OCI-LY3 (cell line): ENCODE measurements at regions not wholly inside any gene's neighbourhood (a gene's known extent, or its start where the extent isn't known, plus 50 kb on each side); places are given as distances from the start of the nearest gene placed in this dataset.

Source experiments
- H2AFZ ChIP-seq: fragments of 200-600, 300-600 bp; shearing (Covaris generic); 2 replicates; pipeline ENCODE4 v1.6.0; 2014; ENCODE audit warnings: antibody characterized with exemption, low read depth, low read length
- H3K27ac ChIP-seq: fragments of 200-600, 300-600 bp; sonication (generic); 2 replicates; pipeline ENCODE4 v1.5.1; 2014; ENCODE audit warnings: mild to moderate bottlenecking, low read length, moderate library complexity, mixed read lengths
- H3K27me3 ChIP-seq: fragments of 200-600, 300-600 bp; sonication (generic); 2 replicates; pipeline ENCODE4 v1.6.1; 2014; ENCODE audit warnings: low read depth, low read length, mixed read lengths
- H3K36me3 ChIP-seq: fragments of 200-600, 300-600 bp; sonication (generic); replicated peaks from 2 replicates; pipeline ENCODE3; 2014; ENCODE audit warnings: low read depth, low read length, mixed read lengths
- H3K4me1 ChIP-seq: fragments of 300-600, 200-600 bp; sonication (generic); 2 replicates; pipeline ENCODE4 v1.6.1; 2014; ENCODE audit warnings: low read length, mixed read lengths
- H3K4me2 ChIP-seq: fragments of 200-600, 300-600 bp; sonication (generic); 2 replicates; pipeline ENCODE4 v1.6.1; 2014; ENCODE audit warnings: low read length, mixed read lengths
- H3K4me3 ChIP-seq: fragments of 300-600, 200-600 bp; sonication (generic); 2 replicates; pipeline ENCODE4 v1.5.1; 2014; ENCODE audit warnings: antibody characterized with exemption, mild to moderate bottlenecking, low read length, moderate library complexity
- H3K79me2 ChIP-seq: fragments of 300-600, 200-600 bp; shearing (Covaris generic); 2 replicates; pipeline ENCODE4 v1.6.1; 2014; ENCODE audit warnings: mild to moderate bottlenecking, low read length, mixed read lengths
- H3K9ac ChIP-seq: fragments of 300-600, 200-600 bp; shearing (Covaris generic); 2 replicates; pipeline ENCODE4 v1.6.0; 2014; ENCODE audit warnings: mild to moderate bottlenecking, low read length, moderate library complexity
- H3K9me3 ChIP-seq: fragments of 200-600, 300-600 bp; shearing (Covaris generic); 2 replicates; pipeline ENCODE4 v1.6.1; 2014; ENCODE audit warnings: low read length, mixed read lengths; ENCODE audit not compliant: insufficient read depth
- H4K20me1 ChIP-seq: fragments of 200-600, 300-600 bp; sonication (generic); 2 replicates; pipeline ENCODE4 v1.6.1; 2016; ENCODE audit warnings: low read length, mixed read lengths; ENCODE audit not compliant: insufficient read depth
- EZH2phosphoT487 ChIP-seq: fragments of 200-600 bp; shearing (Covaris generic); IDR thresholded peaks from 2 replicates; pipeline ENCODE4 v1.6.1; 2018; ENCODE audit warnings: antibody characterized with exemption, mixed run types, low read depth
- TF ChIP-seq, protein P1 (sequence below): fragments of 200-600, 300-600 bp; sonication (generic); IDR thresholded peaks from 2 replicates; pipeline ENCODE4 v1.5.1; 2014; ENCODE audit warnings: antibody characterized with exemption, low read length, low read depth

- no peaks in the 10 kb centered on the region for H3K27me3 ChIP-seq
- H3K36me3 ChIP-seq, result no peaks in the 10 kb centered on the region
- no peaks in the 10 kb centered on the region for H3K79me2 ChIP-seq
- no peak overlapping the region for H3K4me2 ChIP-seq
- TF ChIP-seq, protein P1, sequence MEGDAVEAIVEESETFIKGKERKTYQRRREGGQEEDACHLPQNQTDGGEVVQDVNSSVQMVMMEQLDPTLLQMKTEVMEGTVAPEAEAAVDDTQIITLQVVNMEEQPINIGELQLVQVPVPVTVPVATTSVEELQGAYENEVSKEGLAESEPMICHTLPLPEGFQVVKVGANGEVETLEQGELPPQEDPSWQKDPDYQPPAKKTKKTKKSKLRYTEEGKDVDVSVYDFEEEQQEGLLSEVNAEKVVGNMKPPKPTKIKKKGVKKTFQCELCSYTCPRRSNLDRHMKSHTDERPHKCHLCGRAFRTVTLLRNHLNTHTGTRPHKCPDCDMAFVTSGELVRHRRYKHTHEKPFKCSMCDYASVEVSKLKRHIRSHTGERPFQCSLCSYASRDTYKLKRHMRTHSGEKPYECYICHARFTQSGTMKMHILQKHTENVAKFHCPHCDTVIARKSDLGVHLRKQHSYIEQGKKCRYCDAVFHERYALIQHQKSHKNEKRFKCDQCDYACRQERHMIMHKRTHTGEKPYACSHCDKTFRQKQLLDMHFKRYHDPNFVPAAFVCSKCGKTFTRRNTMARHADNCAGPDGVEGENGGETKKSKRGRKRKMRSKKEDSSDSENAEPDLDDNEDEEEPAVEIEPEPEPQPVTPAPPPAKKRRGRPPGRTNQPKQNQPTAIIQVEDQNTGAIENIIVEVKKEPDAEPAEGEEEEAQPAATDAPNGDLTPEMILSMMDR, result no peak
- H3K4me1 ChIP-seq, result no peaks in the 10 kb centered on the region
- H3K9me3 ChIP-seq, result no peaks in the 10 kb centered on the region
- no peaks in the 10 kb centered on the region for H4K20me1 ChIP-seq
- no peak overlapping the region for H3K9ac ChIP-seq
- H2AFZ ChIP-seq, result no peak overlapping the region
- no peak overlapping the region for H3K27ac ChIP-seq
- no peak overlapping the region for H3K4me3 ChIP-seq
Measured at GRCh38 chr3:5750874-5751640, 563.5 kb downstream of the EDEM1 start.

DNA sequence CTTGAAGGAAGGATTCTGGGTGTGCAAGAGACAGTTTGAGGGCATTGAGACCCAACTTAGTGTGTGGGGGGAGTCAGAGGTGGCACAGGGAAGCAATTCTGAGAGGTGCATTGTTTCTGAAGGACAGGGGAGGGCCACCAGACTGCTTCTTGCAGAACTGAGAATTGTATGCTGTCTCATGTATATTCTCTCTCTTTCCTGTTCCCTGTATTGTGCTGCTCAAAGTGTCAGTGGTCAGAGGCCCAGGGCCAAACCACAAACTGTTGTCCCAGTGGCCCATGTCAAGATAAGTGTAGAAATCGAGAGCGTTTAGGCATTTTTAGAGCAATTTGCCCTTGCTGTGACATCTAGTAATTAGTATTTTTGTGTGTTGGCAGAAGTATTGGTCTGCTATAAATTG, 567.1 kb downstream of the EDEM1 start:
- Histone ChIP-seq H3K27me3 (no peaks in the 10 kb centered on the region), H3K4me2 (no peak overlapping the region), H3K4me3 (no peak overlapping the region), H2AFZ (no peak overlapping the region), H4K20me1 (no peaks in the 10 kb centered on the region), H3K4me1 (no peaks in the 10 kb centered on the region), H3K36me3 (no peaks in the 10 kb centered on the region), H3K9ac (no peak overlapping the region), H3K9me3 (no peaks in the 10 kb centered on the region), H3K27ac (no peak overlapping the region), H3K79me2 (no peaks in the 10 kb centered on the region)
- TF ChIP-seq, protein P1, result no peak
- TF ChIP-seq EZH2phosphoT487, result no peak

DNA sequence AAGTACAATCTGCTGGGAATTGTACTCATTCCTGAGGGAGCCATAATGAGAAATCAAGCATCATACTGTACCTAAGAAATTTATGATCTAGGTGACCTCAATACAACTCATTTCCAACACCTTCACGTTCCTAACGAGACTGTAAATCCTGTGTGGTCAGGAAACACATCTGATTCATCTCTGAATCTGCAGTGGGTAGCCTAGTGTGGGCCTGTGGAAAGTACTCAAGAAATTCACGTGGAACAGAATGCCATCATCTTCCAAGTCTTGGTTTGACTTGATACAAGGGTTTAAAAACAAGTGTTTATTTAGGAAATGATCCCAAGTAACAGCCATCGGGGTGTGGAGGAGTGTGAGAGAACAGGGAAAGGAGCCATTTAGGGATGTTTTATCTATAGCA, 568.9 kb downstream of the EDEM1 start:
- Histone ChIP-seq H3K9me3 (no peaks in the 10 kb centered on the region), H3K9ac (no peak overlapping the region), H3K27me3 (no peaks in the 10 kb centered on the region), H3K4me1 (no peaks in the 10 kb centered on the region), H3K4me2 (no peak overlapping the region), H2AFZ (no peak overlapping the region), H3K4me3 (no peak overlapping the region), H4K20me1 (no peaks in the 10 kb centered on the region), H3K27ac (no peak overlapping the region), H3K36me3 (no peaks in the 10 kb centered on the region), H3K79me2 (no peaks in the 10 kb centered on the region)
- TF ChIP-seq, protein P1, result no peak
- TF ChIP-seq EZH2phosphoT487, result no peak

GRCh38 chr3:5757213-5757804, 569.8 kb downstream of the EDEM1 start:
- TF ChIP-seq, protein P1, result no peak
- TF ChIP-seq EZH2phosphoT487, result no peak
- Histone ChIP-seq H3K27ac (no peak overlapping the region), H3K79me2 (no peaks in the 10 kb centered on the region), H3K9ac (no peak overlapping the region), H3K9me3 (no peaks in the 10 kb centered on the region), H3K4me2 (no peak overlapping the region), H3K36me3 (no peaks in the 10 kb centered on the region), H4K20me1 (no peaks in the 10 kb centered on the region), H3K27me3 (no peaks in the 10 kb centered on the region), H3K4me1 (no peaks in the 10 kb centered on the region), H2AFZ (no peak overlapping the region), H3K4me3 (no peak overlapping the region)
